ENCODE measurements at regions not wholly inside any gene's neighbourhood (a gene's known extent, or its start where the extent isn't known, plus 50 kb on each side); places are given as distances from the start of the nearest gene placed in this dataset.

DNA sequence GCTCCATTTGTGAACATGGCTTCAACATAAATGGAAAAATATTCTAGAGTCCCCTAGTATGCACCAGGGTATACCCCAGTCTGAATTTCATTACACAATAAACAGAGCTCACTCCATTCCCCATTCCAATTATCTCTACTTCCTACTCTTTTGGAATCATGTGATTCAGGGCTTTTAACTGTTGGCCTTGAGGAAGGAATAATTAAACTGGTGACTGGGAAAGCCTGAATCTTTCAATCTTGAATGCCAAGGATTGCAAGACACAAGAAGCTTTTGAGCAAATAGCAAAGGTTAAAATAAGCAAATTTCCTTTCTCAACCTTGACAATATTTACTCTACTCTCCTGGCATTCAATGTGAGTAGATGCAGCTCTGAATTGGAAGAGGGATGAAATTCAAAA, 77.5 kb upstream of the INPP4B start:
- Histone ChIP-seq H3K27ac (no peak overlapping the region), H3K9me3 (replicated peaks in 1 of 3) (no peaks in the 10 kb centered on the region), H3K36me3 (replicated peaks in 1 of 2) (no peaks in the 10 kb centered on the region), H3K4me1 (replicated peaks in 1 of 2) (no peaks in the 10 kb centered on the region), H3K4me3 (no peak overlapping the region), H3K27me3 (no peaks in the 10 kb centered on the region)
- TF ChIP-seq CTCF (IDR thresholded peaks at IDR 0.05) (no peak), POLR2A (IDR thresholded peaks at IDR 0.05) (no peak)
- intact Hi-C loops (cut with DNase I): no loop called here
- DNase-seq: no peak

DNA sequence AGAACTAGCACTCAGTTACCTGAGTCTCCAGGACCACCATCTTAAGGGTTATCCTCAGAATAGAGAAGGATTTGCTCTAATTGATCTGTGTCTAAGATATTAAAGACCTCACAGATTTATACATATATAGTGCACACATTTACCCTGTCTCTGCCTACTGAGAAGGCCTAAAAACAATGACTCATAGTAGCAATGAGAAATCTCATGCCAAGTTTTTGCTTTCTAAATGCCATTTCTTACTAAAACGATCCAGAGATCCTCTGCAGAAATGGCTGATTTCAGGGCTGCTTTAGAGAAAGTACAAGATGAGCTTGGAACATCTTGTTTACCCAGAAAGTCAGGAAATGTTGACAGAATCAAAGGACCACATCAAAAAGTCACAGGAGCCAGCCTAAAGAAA, 79.1 kb upstream of the INPP4B start:
- 17 to 35% (median 30%) methylated on average over 1 of the region's 1 CpG for WGBS, 4 donors
- Histone ChIP-seq H3K9me3 (replicated peaks in 1 of 3) (no peaks in the 10 kb centered on the region), H3K27me3 (no peaks in the 10 kb centered on the region), H3K36me3 (replicated peaks in 1 of 2) (no peaks in the 10 kb centered on the region), H3K27ac (no peak overlapping the region), H3K4me3 (no peak overlapping the region), H3K4me1 (replicated peaks in 1 of 2) (no peaks in the 10 kb centered on the region)
- TF ChIP-seq POLR2A (IDR thresholded peaks at IDR 0.05) (no peak), CTCF (IDR thresholded peaks at IDR 0.05) (no peak)
- intact Hi-C loops (cut with DNase I): no loop called here
- no peak for DNase-seq

GRCh38 chr4:142927721-142928120, 81.6 kb upstream of the INPP4B start:
- no peak for DNase-seq
- intact Hi-C loops (cut with DNase I): no loop called here
- H3K36me3 ChIP-seq (replicated peaks in 1 of 2): no peaks in the 10 kb centered on the region
- no peaks in the 10 kb centered on the region for H3K9me3 ChIP-seq (replicated peaks in 1 of 3)
- H3K27ac ChIP-seq: no peak overlapping the region
- H3K4me1 ChIP-seq (replicated peaks in 1 of 2): no peaks in the 10 kb centered on the region
- WGBS, 4 donors: 40 to 74% (median 57%) methylated on average over 1 of the region's 1 CpG
- no peak overlapping the region for H3K4me3 ChIP-seq
- no peak for TF ChIP-seq CTCF (IDR thresholded peaks at IDR 0.05)
- no peak for TF ChIP-seq POLR2A (IDR thresholded peaks at IDR 0.05)
- no peaks in the 10 kb centered on the region for H3K27me3 ChIP-seq

DNA sequence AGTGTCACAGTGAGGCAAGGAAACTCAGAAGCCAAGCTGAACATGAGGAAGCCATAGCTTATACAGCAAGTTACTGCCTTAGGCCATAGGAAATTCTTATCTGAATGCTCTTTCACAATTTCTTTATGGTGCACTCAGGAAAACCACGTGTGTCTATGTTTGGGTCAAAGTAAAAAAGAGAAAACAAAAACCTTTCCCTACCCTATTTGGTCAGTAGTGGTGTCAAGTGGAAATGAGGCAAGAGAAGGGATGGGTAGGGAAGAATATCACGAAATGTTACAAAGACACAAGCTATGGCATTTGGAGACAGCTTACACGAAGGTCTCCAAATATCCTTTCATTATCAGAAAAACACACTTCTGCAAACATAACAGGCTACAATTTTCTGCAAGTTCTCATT, 83.4 kb upstream of the INPP4B start:
- TF ChIP-seq CTCF (IDR thresholded peaks at IDR 0.05) (no peak), POLR2A (IDR thresholded peaks at IDR 0.05) (no peak)
- no peak for DNase-seq
- intact Hi-C loops (cut with DNase I): no loop called here
- Histone ChIP-seq H3K27ac (no peak overlapping the region), H3K36me3 (replicated peaks in 1 of 2) (no peaks in the 10 kb centered on the region), H3K9me3 (replicated peaks in 1 of 3) (no peaks in the 10 kb centered on the region), H3K27me3 (no peaks in the 10 kb centered on the region), H3K4me1 (replicated peaks in 1 of 2) (no peaks in the 10 kb centered on the region), H3K4me3 (no peak overlapping the region)
- WGBS, 4 donors: 71 to 74% (median 72%) methylated on average over 3 of the region's 3 CpGs
